Left cardiac atrium (tissue), 4 donors: ENCODE measurements at regions not wholly inside any gene's neighbourhood (a gene's known extent, or its start where the extent isn't known, plus 50 kb on each side); places are given as distances from the start of the nearest gene placed in this dataset.

ENCODE experiments used
- ATAC-seq, 2 donors: fragments of 200-7000 bp; cut with Tn5 transposase; one replicate each; pipeline ENCODE4 v1.9.1; 2020; ENCODE audit warnings: mild to moderate bottlenecking in 2 of 2, moderate library complexity in 2 of 2
- DNase-seq: peaks from one replicate; pipeline ENCODE4 v3.0.0-alpha.2; 2020
- intact Hi-C, 2 donors: fragments of 100-400 bp; cut with DNase I; formaldehyde crosslinking; loops; one replicate each; pipeline versions ENCODE4 v1.14.1 to v1.15.1; 2022 to 2023
- donor health status: DM: no; HTN: yes; CAD: no.
- donor health status: DM: no; HTN: yes; CAD: no; lungs with severe emphysema.
- donor health status: DM: yes; HTN: yes; CAD: no.
- donor health status: Dilated cardiomyopathy.

- no peak for ATAC-seq
- intact Hi-C loops = no loop called here
- no peak for DNase-seq
Observed at GRCh38 chr5:142484821-142485387, 160.1 kb upstream of the SPRY4 start.

GRCh38 chr5:142482207-142482606 is 157.4 kb upstream of the SPRY4 start:
- DNase-seq (no peak), ATAC-seq (no peak)
- intact Hi-C loops = no loop called here

GRCh38 chr5:142481410-142481809 is 156.6 kb upstream of the SPRY4 start:
- no peak for DNase-seq
- intact Hi-C loops = no loop called here
- ATAC-seq = no peak

GRCh38 chr5:142479854-142480519 is 155.2 kb upstream of the SPRY4 start:
- intact Hi-C loops = no loop called here
- no peak for ATAC-seq
- no peak for DNase-seq

GRCh38 chr5:142479150-142479549 is 154.3 kb upstream of the SPRY4 start:
- ATAC-seq (no peak), DNase-seq (no peak)
- intact Hi-C loops = no loop called here

- ATAC-seq (no peak), DNase-seq (no peak)
- intact Hi-C loops = no loop called here
Observed at GRCh38 chr5:142478113-142478512, 153.3 kb upstream of the SPRY4 start.

GRCh38 chr5:142475102-142475513 is 150.3 kb upstream of the SPRY4 start:
- ATAC-seq (no peak), DNase-seq (no peak)
- intact Hi-C loops = no loop called here

- DNase-seq = no peak
- intact Hi-C loops = no loop called here
- no peak for ATAC-seq
Observed at GRCh38 chr5:142474431-142475094, 149.7 kb upstream of the SPRY4 start.

GRCh38 chr5:142473038-142473437 is 148.2 kb upstream of the SPRY4 start:
- intact Hi-C loops = no loop called here
- ATAC-seq (no peak), DNase-seq (no peak)

GRCh38 chr5:142472306-142472951 is 147.6 kb upstream of the SPRY4 start:
- no peak for ATAC-seq
- intact Hi-C loops = no loop called here
- DNase-seq = no peak

GRCh38 chr5:142466195-142466971 is 141.6 kb upstream of the SPRY4 start:
- intact Hi-C loops = no loop called here
- DNase-seq = no peak
- ATAC-seq = no peak

GRCh38 chr5:142465476-142465875 is 140.7 kb upstream of the SPRY4 start:
- intact Hi-C loops = no loop called here
- ATAC-seq = no peak
- no peak for DNase-seq

- DNase-seq (no peak), ATAC-seq (no peak)
- intact Hi-C loops = no loop called here
Observed at GRCh38 chr5:142463904-142464303, 139.1 kb upstream of the SPRY4 start.

GRCh38 chr5:142461028-142461590 is 136.3 kb upstream of the SPRY4 start:
- DNase-seq (no peak), ATAC-seq (no peak)
- intact Hi-C loops = no loop called here

GRCh38 chr5:142459209-142459608 is 134.4 kb upstream of the SPRY4 start:
- ATAC-seq = no peak
- intact Hi-C loops = no loop called here
- no peak for DNase-seq

GRCh38 chr5:142455856-142456255 is 131.0 kb upstream of the SPRY4 start:
- DNase-seq (no peak), ATAC-seq (no peak)
- intact Hi-C loops = no loop called here

- no peak for DNase-seq
- ATAC-seq = no peak
- intact Hi-C loops = no loop called here
Observed at GRCh38 chr5:142453932-142454331, 129.1 kb upstream of the SPRY4 start.

- intact Hi-C loops = no loop called here
- DNase-seq = no peak
- no peak for ATAC-seq
Observed at GRCh38 chr5:142450419-142450818, 125.6 kb upstream of the SPRY4 start.

GRCh38 chr5:142447887-142448286 is 123.1 kb upstream of the SPRY4 start:
- intact Hi-C loops = loop anchor here in 1 of 2 donors (5.0 kb wide), 1 partner anchor 94 kb away; no protein-coding TSS in a partner anchor
- DNase-seq (no peak), ATAC-seq (no peak)
